Hepatocyte (in vitro differentiated cells): ENCODE measurements at regions not wholly inside any gene's neighbourhood (a gene's known extent, or its start where the extent isn't known, plus 50 kb on each side); places are given as distances from the start of the nearest gene placed in this dataset.
"Not testable (repeated sequence)": the region's sequence is repeated elsewhere in the genome, so short reads cannot be mapped to it uniquely, and the experiment has no call there.

ENCODE experiments used
- DNase-seq: peaks from one replicate; pipeline ENCODE4 v3.0.0-alpha.2; 2016; ENCODE audit warnings: low spot score
- H2AFZ ChIP-seq: fragments of 200-600 bp; sonication (generic); 2 replicates; pipeline ENCODE4 v1.6.0; 2016; ENCODE audit warnings: antibody characterized with exemption, mild to moderate bottlenecking
- H3K27ac ChIP-seq: fragments of 200-600 bp; sonication (generic); 2 replicates; pipeline ENCODE4 v1.5.1; 2016; ENCODE audit warnings: mild to moderate bottlenecking
- H3K27me3 ChIP-seq: fragments of 200-600 bp; sonication (generic); 2 replicates; pipeline ENCODE4 v1.6.1; 2016
- H3K36me3 ChIP-seq: fragments of 200-600 bp; sonication (generic); replicated peaks from 2 replicates; pipeline ENCODE4 v1.5.1; 2016; ENCODE audit warnings: low read depth; ENCODE audit not compliant: insufficient read depth
- H3K4me1 ChIP-seq: fragments of 200-600 bp; sonication (generic); 2 replicates; pipeline ENCODE4 v1.5.1; 2016; ENCODE audit warnings: mild to moderate bottlenecking, moderate library complexity; ENCODE audit not compliant: insufficient read depth
- H3K4me2 ChIP-seq: fragments of 200-600 bp; sonication (generic); 2 replicates; pipeline ENCODE4 v1.6.0; 2016
- H3K4me3 ChIP-seq: fragments of 200-600 bp; sonication (generic); 2 replicates; pipeline ENCODE4 v1.5.1; 2016; ENCODE audit warnings: mild to moderate bottlenecking
- H3K79me2 ChIP-seq: fragments of 200-600 bp; sonication (generic); 2 replicates; pipeline ENCODE4 v1.6.0; 2017; ENCODE audit warnings: mild to moderate bottlenecking
- H3K9me2 ChIP-seq: fragments of 200-600 bp; sonication (generic); replicated peaks from 2 replicates; pipeline ENCODE4 v1.6.0; 2017; ENCODE audit warnings: mild to moderate bottlenecking; ENCODE audit not compliant: insufficient read depth
- H3K9me3 ChIP-seq: fragments of 200-600 bp; sonication (generic); 2 replicates; pipeline ENCODE4 v1.5.1; 2016; ENCODE audit warnings: low read depth, mild to moderate bottlenecking
- H4K20me1 ChIP-seq: fragments of 200-600 bp; sonication (generic); 2 replicates; pipeline ENCODE4 v1.6.0; 2016; ENCODE audit warnings: mild to moderate bottlenecking; ENCODE audit not compliant: insufficient read depth, poor library complexity, severe bottlenecking
- CTCF ChIP-seq: fragments of 200-600 bp; sonication (generic); IDR thresholded peaks from 2 replicates; pipeline ENCODE4 v1.5.1; 2016; ENCODE audit warnings: antibody characterized with exemption, mild to moderate bottlenecking; ENCODE audit not compliant: poor library complexity
- EZH2 ChIP-seq: fragments of 200-600 bp; sonication (generic); IDR thresholded peaks from 2 replicates; pipeline ENCODE4 v1.6.1; 2016; ENCODE audit warnings: antibody characterized with exemption, mild to moderate bottlenecking, borderline replicate concordance
- EZH2phosphoT487 ChIP-seq: fragments of 200-600 bp; sonication (generic); IDR thresholded peaks from one replicate; pipeline ENCODE4 v1.6.1; 2018; ENCODE audit warnings: antibody characterized with exemption, mild to moderate bottlenecking, low read depth, moderate library complexity; ENCODE audit not compliant: unreplicated experiment, severe bottlenecking
- WGBS: methylation state at CpG from one replicate; pipeline ENCODE4 v1.1.6; 2016; ENCODE audit warnings: low lambda C conversion rate; ENCODE audit errors: missing lambda C conversion rate; 5-methylcytosine and 5-hydroxymethylcytosine counted together

DNA sequence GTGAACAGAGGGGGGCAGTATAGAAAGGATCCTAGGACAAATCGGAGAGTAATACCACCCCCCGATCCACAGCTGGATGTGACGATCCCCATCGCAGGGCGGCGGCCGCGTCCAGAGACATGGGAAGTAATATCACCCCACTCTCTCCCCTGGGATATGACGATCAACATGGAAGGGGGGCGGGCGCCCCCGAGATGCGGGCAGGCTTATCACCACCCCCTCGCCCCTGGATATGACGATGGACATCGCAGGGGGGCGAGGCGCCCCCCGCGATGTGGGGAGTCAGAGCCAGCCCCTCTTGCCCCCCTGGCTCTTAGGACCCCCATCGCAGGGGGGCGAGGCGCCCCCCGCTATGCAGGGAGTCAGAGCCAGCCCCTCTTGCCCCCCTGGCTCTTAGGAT lies 120.4 kb upstream of the OSBPL11 start:
- no peaks in the 10 kb centered on the region for H3K27me3 ChIP-seq
- H3K9me3 ChIP-seq, result no peaks in the 10 kb centered on the region
- no peaks in the 10 kb centered on the region for H3K4me1 ChIP-seq
- H3K36me3 ChIP-seq, result no peaks in the 10 kb centered on the region
- H4K20me1 ChIP-seq, result no peaks in the 10 kb centered on the region
- no peak overlapping the region for H3K4me3 ChIP-seq
- H3K4me2 ChIP-seq, result no peak overlapping the region
- no peak overlapping the region for H3K27ac ChIP-seq
- no peaks in the 10 kb centered on the region for H3K9me2 ChIP-seq
- no peak for DNase-seq
- no peaks in the 10 kb centered on the region for H3K79me2 ChIP-seq
- TF ChIP-seq EZH2, result no peak
- TF ChIP-seq EZH2phosphoT487, result no peak
- no peak for TF ChIP-seq CTCF
- WGBS, result 97% methylated on average over 10 of the region's 24 CpGs
- H2AFZ ChIP-seq, result no peak overlapping the region

DNA sequence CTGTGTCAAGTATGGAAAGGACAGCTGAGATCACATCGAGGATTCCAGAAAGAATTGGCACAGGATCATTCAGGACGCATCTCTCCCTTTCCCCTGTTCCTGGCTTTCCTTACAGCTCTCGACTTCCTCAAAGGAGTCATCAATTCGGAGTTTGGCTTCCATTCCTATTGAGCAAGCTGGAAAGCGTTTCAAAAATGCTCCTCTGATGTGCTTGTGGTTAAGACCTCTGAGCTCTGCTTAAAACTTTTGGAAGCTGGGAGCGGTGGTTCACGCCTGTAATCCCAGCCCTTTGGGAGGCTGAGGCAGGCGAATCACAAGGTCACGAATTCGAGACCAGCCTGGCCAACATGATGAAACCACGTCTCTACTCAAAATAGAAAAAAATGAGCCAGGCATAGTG lies 136.9 kb upstream of the OSBPL11 start:
- not testable (repeated sequence) for H4K20me1 ChIP-seq, H3K9me2 ChIP-seq, H3K9me3 ChIP-seq, H3K27me3 ChIP-seq, H3K4me1 ChIP-seq, DNase-seq, H3K4me2 ChIP-seq, H3K4me3 ChIP-seq, H3K27ac ChIP-seq, H3K36me3 ChIP-seq, H3K79me2 ChIP-seq, H2AFZ ChIP-seq
- 84% methylated on average over 11 of the region's 11 CpGs for WGBS

DNA sequence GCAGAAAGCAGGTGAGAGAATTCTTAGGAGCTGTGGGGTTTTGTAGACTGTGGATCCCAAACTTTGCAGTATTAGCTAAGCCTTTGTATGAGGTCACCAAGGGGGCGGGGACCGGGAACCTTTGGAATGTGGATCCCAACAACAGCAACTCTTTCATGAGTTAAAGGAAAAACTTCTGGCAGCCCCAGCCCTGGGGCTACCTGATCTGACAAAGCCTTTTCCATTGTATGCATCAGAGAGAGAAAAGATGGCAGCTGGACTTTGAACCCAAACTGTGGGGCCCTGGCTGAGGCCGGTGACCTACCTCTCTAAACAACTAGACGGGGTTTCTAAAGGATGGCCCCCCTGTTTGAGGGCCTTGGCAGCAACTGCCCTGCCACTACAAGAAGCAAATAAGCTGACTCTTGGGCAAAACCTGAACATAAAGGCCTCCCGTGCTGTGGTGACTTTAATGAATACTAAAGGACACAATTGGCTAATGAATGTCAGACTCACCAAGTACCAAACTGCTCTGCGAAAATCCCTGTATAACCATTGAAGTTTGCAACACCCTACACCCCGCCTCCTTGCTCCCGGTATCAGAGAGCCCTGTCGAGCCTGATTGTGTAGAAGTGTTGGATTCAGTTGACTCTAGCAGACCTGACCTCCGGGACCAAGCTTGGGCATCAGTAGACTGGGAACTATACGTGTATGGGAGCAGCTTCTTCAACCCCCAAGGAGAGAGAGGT lies 146.9 kb upstream of the OSBPL11 start:
- not testable (repeated sequence) for H3K4me3 ChIP-seq, H3K4me1 ChIP-seq, H2AFZ ChIP-seq, H3K9me2 ChIP-seq, H3K27me3 ChIP-seq, H3K9me3 ChIP-seq, H3K79me2 ChIP-seq, H3K36me3 ChIP-seq, H4K20me1 ChIP-seq
- peak overlapping the region; percentile 52 for H3K4me2 ChIP-seq
- peak; percentile 58 for DNase-seq
- WGBS, result 58% methylated on average over 11 of the region's 11 CpGs
- H3K27ac ChIP-seq, result peak overlapping the region; percentile 99

- H3K36me3 ChIP-seq, H3K27me3 ChIP-seq, H3K4me1 ChIP-seq, H3K4me3 ChIP-seq, H2AFZ ChIP-seq, H3K9me2 ChIP-seq, H3K79me2 ChIP-seq, H3K9me3 ChIP-seq, H4K20me1 ChIP-seq: not testable (repeated sequence)
- peak; percentile 20 for TF ChIP-seq CTCF
- H3K27ac ChIP-seq, result peak overlapping the region; percentile 99
- H3K4me2 ChIP-seq, result peak overlapping the region; percentile 52
- WGBS, result 90% methylated on average over 3 of the region's 3 CpGs
- DNase-seq, result peak; percentile 56
These were observed 147.5 kb upstream of the OSBPL11 start for GRCh38 chr3:125742845-125743244.

DNA sequence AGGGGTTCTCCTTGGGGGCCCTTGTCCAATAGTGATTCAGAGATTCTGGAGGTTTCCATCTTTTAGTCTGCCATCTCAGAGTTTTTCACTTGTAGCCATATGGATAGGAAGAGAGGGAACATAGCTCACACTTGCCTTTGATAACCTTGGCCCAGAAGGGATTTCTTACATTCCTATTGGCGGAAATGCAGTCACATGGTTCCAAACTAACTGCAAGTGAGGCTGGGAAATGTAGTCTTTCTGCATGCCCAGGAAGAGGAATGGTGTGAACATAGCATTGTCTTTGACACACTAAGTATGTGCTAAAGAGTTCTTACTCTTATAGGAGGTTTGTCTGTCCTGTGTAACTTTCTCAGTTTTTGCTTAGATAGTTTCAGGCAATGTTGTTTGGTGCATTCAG lies 161.8 kb upstream of the OSBPL11 start:
- not testable (repeated sequence) for H3K4me3 ChIP-seq, H3K4me2 ChIP-seq, DNase-seq, H3K9me3 ChIP-seq, H2AFZ ChIP-seq, H3K27me3 ChIP-seq, H3K36me3 ChIP-seq, H3K79me2 ChIP-seq, H3K27ac ChIP-seq, H3K4me1 ChIP-seq, H3K9me2 ChIP-seq, H4K20me1 ChIP-seq
- 96% methylated on average over 1 of the region's 1 CpG for WGBS

GRCh38 chr3:125758641-125759130 lies 163.4 kb upstream of the OSBPL11 start:
- not testable (repeated sequence) for H4K20me1 ChIP-seq, DNase-seq, H3K27ac ChIP-seq, H2AFZ ChIP-seq, H3K4me2 ChIP-seq, H3K9me3 ChIP-seq, H3K79me2 ChIP-seq, H3K9me2 ChIP-seq, H3K4me3 ChIP-seq, H3K27me3 ChIP-seq, H3K4me1 ChIP-seq, H3K36me3 ChIP-seq
- 94% methylated on average over 29 of the region's 32 CpGs for WGBS

DNA sequence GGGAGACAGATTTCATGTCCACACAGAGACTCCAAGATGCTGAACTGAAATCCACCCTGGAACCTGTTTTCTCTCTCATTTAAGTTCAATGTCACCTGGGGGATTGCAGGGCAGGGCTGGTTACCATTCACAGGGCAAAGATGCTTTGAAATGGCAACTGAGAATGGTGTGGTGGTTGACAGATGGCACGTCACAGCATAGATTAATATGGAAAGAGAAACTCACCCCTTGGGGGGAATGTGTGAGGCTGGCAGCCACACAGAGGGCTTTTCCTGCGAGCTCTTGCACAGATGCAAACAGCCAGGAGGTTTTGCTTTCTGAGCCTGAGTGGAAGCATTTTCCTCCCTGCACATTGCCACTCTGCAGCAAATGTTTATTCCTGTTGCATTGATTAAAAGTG lies 167.3 kb upstream of the OSBPL11 start:
- H3K9me2 ChIP-seq, H3K27me3 ChIP-seq, H3K9me3 ChIP-seq, H3K4me2 ChIP-seq, H3K4me3 ChIP-seq, H3K27ac ChIP-seq, DNase-seq, H3K79me2 ChIP-seq, H3K36me3 ChIP-seq, H4K20me1 ChIP-seq, H3K4me1 ChIP-seq, H2AFZ ChIP-seq: not testable (repeated sequence)
- 85% methylated on average over 2 of the region's 2 CpGs for WGBS
